ENCODE measurements at regions not wholly inside any gene's neighbourhood (a gene's known extent, or its start where the extent isn't known, plus 50 kb on each side); places are given as distances from the start of the nearest gene placed in this dataset.

DNA sequence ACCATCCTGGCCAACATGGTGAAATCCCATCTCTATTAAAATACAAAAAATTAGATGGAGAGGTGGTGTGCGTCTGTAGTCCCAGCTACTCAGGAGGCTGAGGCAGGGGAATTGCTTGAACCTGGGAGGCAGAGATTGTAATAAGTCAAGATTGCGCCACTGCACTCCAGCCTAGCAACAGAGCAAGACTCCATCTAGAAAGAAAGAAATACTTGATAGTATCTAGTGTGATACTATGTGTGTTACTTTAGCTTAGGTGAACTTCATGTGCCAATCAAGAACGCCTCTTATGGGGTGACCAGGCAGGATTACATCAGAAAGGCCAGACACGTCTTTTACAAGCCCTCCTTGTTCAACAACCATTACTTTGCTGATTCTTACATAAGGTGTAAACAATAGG, 107.1 kb downstream of the TMEM170B start:
- TF ChIP-seq ESRRG (CRISPR knock-in tag; IDR thresholded peaks at IDR 0.05) (no peak), RARB (CRISPR knock-in tag; IDR thresholded peaks at IDR 0.05) (no peak), CREB5 (CRISPR knock-in tag; IDR thresholded peaks at IDR 0.05; ENCODE audit: low read depth) (no peak), ZFP30 (CRISPR knock-in tag; IDR thresholded peaks at IDR 0.05) (no peak), OSR1 (CRISPR knock-in tag; IDR thresholded peaks at IDR 0.05) (no peak), BACH2 (CRISPR knock-in tag; IDR thresholded peaks at IDR 0.05; ENCODE audit: borderline replicate concordance) (no peak), GLIS3 (CRISPR knock-in tag; IDR thresholded peaks at IDR 0.05) (no peak), SNAI2 (CRISPR knock-in tag; IDR thresholded peaks at IDR 0.05) (no peak), ARNTL (CRISPR knock-in tag; IDR thresholded peaks at IDR 0.05; ENCODE audit: borderline replicate concordance, low read depth) (no peak), TOX (CRISPR knock-in tag; IDR thresholded peaks at IDR 0.05; ENCODE audit: borderline replicate concordance) (no peak), TSHZ2 (CRISPR knock-in tag; IDR thresholded peaks at IDR 0.05) (no peak), ISL1 (CRISPR knock-in tag; IDR thresholded peaks at IDR 0.05) (no peak), CSDC2 (CRISPR knock-in tag; IDR thresholded peaks at IDR 0.05) (no peak), ZNF8 (CRISPR knock-in tag; IDR thresholded peaks at IDR 0.05) (no peak), ZNF565 (CRISPR knock-in tag; conservative IDR thresholded peaks at IDR 0.05; ENCODE audit: low read depth) (no peak), ZC3H10 (CRISPR knock-in tag; IDR thresholded peaks at IDR 0.05) (no peak), PATZ1 (CRISPR knock-in tag; IDR thresholded peaks at IDR 0.05; ENCODE audit: borderline replicate concordance) (no peak)
- TF ChIP-seq, protein P1, sequence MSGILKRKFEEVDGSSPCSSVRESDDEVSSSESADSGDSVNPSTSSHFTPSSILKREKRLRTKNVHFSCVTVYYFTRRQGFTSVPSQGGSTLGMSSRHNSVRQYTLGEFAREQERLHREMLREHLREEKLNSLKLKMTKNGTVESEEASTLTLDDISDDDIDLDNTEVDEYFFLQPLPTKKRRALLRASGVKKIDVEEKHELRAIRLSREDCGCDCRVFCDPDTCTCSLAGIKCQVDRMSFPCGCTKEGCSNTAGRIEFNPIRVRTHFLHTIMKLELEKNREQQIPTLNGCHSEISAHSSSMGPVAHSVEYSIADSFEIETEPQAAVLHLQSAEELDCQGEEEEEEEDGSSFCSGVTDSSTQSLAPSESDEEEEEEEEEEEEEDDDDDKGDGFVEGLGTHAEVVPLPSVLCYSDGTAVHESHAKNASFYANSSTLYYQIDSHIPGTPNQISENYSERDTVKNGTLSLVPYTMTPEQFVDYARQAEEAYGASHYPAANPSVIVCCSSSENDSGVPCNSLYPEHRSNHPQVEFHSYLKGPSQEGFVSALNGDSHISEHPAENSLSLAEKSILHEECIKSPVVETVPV (CRISPR knock-in tag; IDR thresholded peaks at IDR 0.05): no peak
- TF ChIP-seq, protein P2, sequence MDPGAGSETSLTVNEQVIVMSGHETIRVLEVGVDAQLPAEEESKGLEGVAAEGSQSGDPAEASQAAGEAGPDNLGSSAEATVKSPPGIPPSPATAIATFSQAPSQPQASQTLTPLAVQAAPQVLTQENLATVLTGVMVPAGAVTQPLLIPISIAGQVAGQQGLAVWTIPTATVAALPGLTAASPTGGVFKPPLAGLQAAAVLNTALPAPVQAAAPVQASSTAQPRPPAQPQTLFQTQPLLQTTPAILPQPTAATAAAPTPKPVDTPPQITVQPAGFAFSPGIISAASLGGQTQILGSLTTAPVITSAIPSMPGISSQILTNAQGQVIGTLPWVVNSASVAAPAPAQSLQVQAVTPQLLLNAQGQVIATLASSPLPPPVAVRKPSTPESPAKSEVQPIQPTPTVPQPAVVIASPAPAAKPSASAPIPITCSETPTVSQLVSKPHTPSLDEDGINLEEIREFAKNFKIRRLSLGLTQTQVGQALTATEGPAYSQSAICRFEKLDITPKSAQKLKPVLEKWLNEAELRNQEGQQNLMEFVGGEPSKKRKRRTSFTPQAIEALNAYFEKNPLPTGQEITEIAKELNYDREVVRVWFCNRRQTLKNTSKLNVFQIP (CRISPR knock-in tag; IDR thresholded peaks at IDR 0.05; ENCODE audit: borderline replicate concordance, low read depth): no peak
- ATAC-seq: no peak

DNA sequence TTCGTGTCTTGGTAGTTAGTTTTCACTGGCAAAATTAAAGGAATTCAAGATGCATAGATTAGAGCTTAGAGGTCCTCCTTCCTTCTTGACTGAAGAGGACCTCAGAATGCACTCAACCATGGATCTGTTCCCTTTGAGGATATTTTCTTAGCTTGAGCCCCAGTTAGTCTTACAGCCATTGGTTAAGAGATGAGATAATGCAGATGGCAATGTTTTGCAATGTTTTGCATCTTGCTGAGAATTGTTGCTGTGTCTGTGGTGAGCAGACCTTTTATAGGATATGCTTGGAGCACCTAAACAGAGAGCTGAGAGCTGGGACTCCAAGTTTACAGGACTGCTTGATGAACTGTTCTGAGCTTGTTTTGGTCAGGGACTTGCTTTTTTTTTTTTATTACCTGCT, 107.5 kb downstream of the TMEM170B start:
- no peak for ATAC-seq
- TF ChIP-seq ZNF70 (CRISPR knock-in tag; IDR thresholded peaks at IDR 0.05) (no peak), BACH2 (CRISPR knock-in tag; IDR thresholded peaks at IDR 0.05; ENCODE audit: borderline replicate concordance) (no peak), TSHZ2 (CRISPR knock-in tag; IDR thresholded peaks at IDR 0.05) (no peak), CSDC2 (CRISPR knock-in tag; IDR thresholded peaks at IDR 0.05) (no peak), ISL1 (CRISPR knock-in tag; IDR thresholded peaks at IDR 0.05) (no peak), GLIS3 (CRISPR knock-in tag; IDR thresholded peaks at IDR 0.05) (no peak), SNAI2 (CRISPR knock-in tag; IDR thresholded peaks at IDR 0.05) (no peak), ZNF565 (CRISPR knock-in tag; conservative IDR thresholded peaks at IDR 0.05; ENCODE audit: low read depth) (no peak), TOX (CRISPR knock-in tag; IDR thresholded peaks at IDR 0.05; ENCODE audit: borderline replicate concordance) (no peak), ZNF8 (CRISPR knock-in tag; IDR thresholded peaks at IDR 0.05) (no peak), ESRRG (CRISPR knock-in tag; IDR thresholded peaks at IDR 0.05) (no peak), TCF4 (CRISPR knock-in tag; IDR thresholded peaks at IDR 0.05; ENCODE audit: borderline replicate concordance) (no peak)
- TF ChIP-seq, protein P2 (CRISPR knock-in tag; IDR thresholded peaks at IDR 0.05; ENCODE audit: borderline replicate concordance, low read depth): no peak

All from SK-N-SH treated with all-trans-retinoic acid at 6 μM for 48 hours (cell line).